ENCODE measurements at regions not wholly inside any gene's neighbourhood (a gene's known extent, or its start where the extent isn't known, plus 50 kb on each side); places are given as distances from the start of the nearest gene placed in this dataset.
"Not testable (repeated sequence)": the region's sequence is repeated elsewhere in the genome, so short reads cannot be mapped to it uniquely, and the experiment has no call there.

DNA sequence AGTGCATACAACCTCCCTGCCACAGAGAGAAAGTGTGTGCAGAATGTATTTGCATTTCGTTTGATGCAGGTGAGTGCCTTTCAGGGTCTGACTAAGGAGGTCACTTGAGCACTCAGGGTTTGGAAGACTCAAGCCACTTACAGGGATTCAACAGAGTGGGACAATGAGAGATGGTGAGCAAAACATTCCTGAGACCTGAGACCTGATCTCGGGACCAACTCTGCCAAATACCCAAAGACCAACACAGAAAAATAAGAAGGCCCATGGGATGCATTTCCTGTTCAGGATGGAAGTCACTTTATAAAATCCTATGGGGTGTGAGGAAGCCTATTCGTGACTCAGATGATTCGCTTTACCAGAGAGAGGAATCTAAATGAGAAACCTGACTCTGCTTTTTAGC is 65.2 kb upstream of the LARGE1 start:
- no peak overlapping the region for H3K4me3 ChIP-seq
- no peaks in the 10 kb centered on the region for H3K9me3 ChIP-seq
- H3K4me1 ChIP-seq: no peaks in the 10 kb centered on the region
- intact Hi-C loops (cut with DNase I): no loop called here
- 72 to 77% methylated on average over 4 of the region's 4 CpGs for WGBS, 2 donors
- H3K36me3 ChIP-seq (replicated peaks in 1 of 2; ENCODE audit: insufficient read depth in 1 of 2, low read depth in 2 of 2): no peaks in the 10 kb centered on the region
- no peak for ATAC-seq
- H3K27ac ChIP-seq: no peak overlapping the region
- DNase-seq: no peak
- TF ChIP-seq POLR2A (IDR thresholded peaks at IDR 0.05): no peak
- no peak for TF ChIP-seq CTCF (IDR thresholded peaks at IDR 0.05)
- H3K27me3 ChIP-seq: no peaks in the 10 kb centered on the region

DNA sequence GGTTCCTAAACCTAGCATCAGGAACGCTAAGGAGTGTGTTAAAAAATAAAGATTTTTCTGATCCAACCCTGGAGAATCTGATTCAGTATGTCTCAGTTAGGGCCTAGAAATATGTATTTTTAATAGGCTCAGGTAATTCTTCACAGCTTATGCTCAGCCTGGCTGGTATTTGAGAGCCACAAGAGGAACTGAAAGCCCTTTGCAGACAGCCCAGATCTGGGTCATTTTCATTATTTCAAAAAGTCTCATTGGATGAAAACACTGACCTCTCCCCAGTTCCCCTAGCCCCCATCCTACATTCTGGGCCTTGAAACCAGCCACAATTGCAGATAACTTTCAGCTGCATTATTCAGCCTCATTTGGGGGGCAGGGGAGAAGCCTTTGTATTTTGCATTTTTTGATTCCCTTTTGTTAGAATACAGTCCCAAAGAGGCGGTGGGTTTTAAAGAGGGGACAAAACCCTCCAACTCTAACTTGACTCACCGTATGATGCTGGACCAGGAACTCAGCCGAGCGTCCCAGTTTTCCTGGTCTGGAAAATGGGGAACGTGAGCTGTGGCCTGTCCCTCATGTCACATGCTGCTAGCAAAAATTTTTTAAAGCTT is 66.0 kb upstream of the LARGE1 start:
- H3K9me3 ChIP-seq: no peaks in the 10 kb centered on the region

GRCh38 chr22:33986954-33987353 is 66.7 kb upstream of the LARGE1 start:
- Histone ChIP-seq H3K4me1 (no peaks in the 10 kb centered on the region), H3K4me3 (no peak overlapping the region), H3K9me3 (no peaks in the 10 kb centered on the region), H3K27ac (no peak overlapping the region), H3K36me3 (replicated peaks in 1 of 2; ENCODE audit: insufficient read depth in 1 of 2, low read depth in 2 of 2) (no peaks in the 10 kb centered on the region), H3K27me3 (no peaks in the 10 kb centered on the region)
- intact Hi-C loops (cut with DNase I): no loop called here
- no peak for TF ChIP-seq CTCF (IDR thresholded peaks at IDR 0.05)
- TF ChIP-seq POLR2A (IDR thresholded peaks at IDR 0.05): no peak
- WGBS, 2 donors: 54 to 55% methylated on average over 5 of the region's 5 CpGs
- ATAC-seq (no peak), DNase-seq (no peak)

More for the DNA sequence above, 66.0 kb upstream of the LARGE1 start:
- DNase-seq: no peak
- Histone ChIP-seq H3K27ac (no peak overlapping the region), H3K4me3 (no peak overlapping the region), H3K27me3 (no peaks in the 10 kb centered on the region), H3K36me3 (replicated peaks in 1 of 2; ENCODE audit: insufficient read depth in 1 of 2, low read depth in 2 of 2) (no peaks in the 10 kb centered on the region), H3K4me1 (no peaks in the 10 kb centered on the region)
- intact Hi-C loops (cut with DNase I): no loop called here
- ATAC-seq: no peak
- TF ChIP-seq CTCF (IDR thresholded peaks at IDR 0.05) (no peak), POLR2A (IDR thresholded peaks at IDR 0.05) (no peak)
- WGBS, 2 donors: 79 to 83% methylated on average over 6 of the region's 6 CpGs

DNA sequence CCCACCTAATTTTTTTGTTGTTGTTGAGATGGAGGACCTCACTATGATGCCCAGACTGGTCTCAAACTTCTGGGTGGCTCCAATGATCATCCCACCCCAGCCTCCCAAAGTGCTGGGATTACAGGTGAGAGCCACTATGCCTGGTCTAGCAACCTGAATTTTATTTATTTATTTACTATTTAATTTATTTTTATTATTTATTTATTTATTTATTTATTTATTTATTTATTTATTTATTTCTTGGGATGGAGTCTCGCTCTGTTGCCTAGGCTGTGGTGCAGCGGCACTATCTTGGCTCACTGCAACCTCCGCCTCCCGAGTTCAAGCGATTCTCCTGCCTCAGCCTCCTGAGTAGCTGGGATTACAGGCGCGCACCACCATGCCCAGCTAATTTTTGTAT is 69.0 kb upstream of the LARGE1 start:
- H3K4me1 ChIP-seq; H3K36me3 ChIP-seq (replicated peaks in 1 of 2; ENCODE audit: insufficient read depth in 1 of 2, low read depth in 2 of 2); H3K9me3 ChIP-seq; DNase-seq; H3K27ac ChIP-seq; H3K27me3 ChIP-seq; ATAC-seq; H3K4me3 ChIP-seq; intact Hi-C loops (cut with DNase I): not testable (repeated sequence)
- WGBS, 2 donors: 94 to 97% methylated on average over 7 of the region's 7 CpGs

- Histone ChIP-seq H3K4me1 (no peaks in the 10 kb centered on the region), H3K4me3 (no peak overlapping the region), H3K36me3 (replicated peaks in 1 of 2; ENCODE audit: insufficient read depth in 1 of 2, low read depth in 2 of 2) (no peaks in the 10 kb centered on the region), H3K27ac (no peak overlapping the region), H3K27me3 (no peaks in the 10 kb centered on the region), H3K9me3 (no peaks in the 10 kb centered on the region)
- intact Hi-C loops (cut with DNase I): no loop called here
- no peak for DNase-seq
- TF ChIP-seq POLR2A (IDR thresholded peaks at IDR 0.05) (no peak), CTCF (IDR thresholded peaks at IDR 0.05) (no peak)
- 42 to 63% methylated on average over 1 of the region's 1 CpG for WGBS, 2 donors
- ATAC-seq: no peak
Observed at GRCh38 chr22:33991620-33992019, 71.3 kb upstream of the LARGE1 start.

Data from body of pancreas (tissue), 4 donors.